ENCODE measurements at regions not wholly inside any gene's neighbourhood (a gene's known extent, or its start where the extent isn't known, plus 50 kb on each side); places are given as distances from the start of the nearest gene placed in this dataset.

GRCh38 chr5:159400476-159400875, 70.2 kb upstream of the IL12B start:
- TF ChIP-seq CTCF (IDR thresholded peaks at IDR 0.05; ENCODE audit: low read depth, low read length): no peak
- no peak for DNase-seq (ENCODE audit: low read depth, low spot score)
- in situ Hi-C loops (cut with HindIII; ENCODE audit: low sequenced_read_pairs): no loop called here
- H3K4me3 ChIP-seq (ENCODE audit: low read depth, low read length): no peak overlapping the region

GRCh38 chr5:159402311-159402710, 72.0 kb upstream of the IL12B start:
- no peak overlapping the region for H3K4me3 ChIP-seq (ENCODE audit: low read depth, low read length)
- in situ Hi-C loops (cut with HindIII; ENCODE audit: low sequenced_read_pairs): no loop called here
- DNase-seq (ENCODE audit: low read depth, low spot score): no peak
- no peak for TF ChIP-seq CTCF (IDR thresholded peaks at IDR 0.05; ENCODE audit: low read depth, low read length)

- no peak for DNase-seq (ENCODE audit: low read depth, low spot score)
- TF ChIP-seq CTCF (IDR thresholded peaks at IDR 0.05; ENCODE audit: low read depth, low read length): no peak
- no peak overlapping the region for H3K4me3 ChIP-seq (ENCODE audit: low read depth, low read length)
- in situ Hi-C loops (cut with HindIII; ENCODE audit: low sequenced_read_pairs): no loop called here
Measured at GRCh38 chr5:159402856-159403255, 72.6 kb upstream of the IL12B start.

GRCh38 chr5:159403906-159404681, 73.8 kb upstream of the IL12B start:
- H3K4me3 ChIP-seq (ENCODE audit: low read depth, low read length): no peak overlapping the region
- no peak for DNase-seq (ENCODE audit: low read depth, low spot score)
- TF ChIP-seq CTCF (IDR thresholded peaks at IDR 0.05; ENCODE audit: low read depth, low read length): no peak
- in situ Hi-C loops (cut with HindIII; ENCODE audit: low sequenced_read_pairs): no loop called here

- H3K4me3 ChIP-seq (ENCODE audit: low read depth, low read length): no peak overlapping the region
- DNase-seq (ENCODE audit: low read depth, low spot score): no peak
- TF ChIP-seq CTCF (IDR thresholded peaks at IDR 0.05; ENCODE audit: low read depth, low read length): no peak
- in situ Hi-C loops (cut with HindIII; ENCODE audit: low sequenced_read_pairs): no loop called here
Measured at GRCh38 chr5:159405611-159406031, 75.3 kb upstream of the IL12B start.

GRCh38 chr5:159406571-159406970, 76.3 kb upstream of the IL12B start:
- TF ChIP-seq CTCF (IDR thresholded peaks at IDR 0.05; ENCODE audit: low read depth, low read length): no peak
- no peak overlapping the region for H3K4me3 ChIP-seq (ENCODE audit: low read depth, low read length)
- in situ Hi-C loops (cut with HindIII; ENCODE audit: low sequenced_read_pairs): no loop called here

More at GRCh38 chr5:159406571-159406970, 76.3 kb upstream of the IL12B start:
- DNase-seq (ENCODE audit: low read depth, low spot score): no peak
